Karpas-422 (cell line): ENCODE measurements at regions not wholly inside any gene's neighbourhood (a gene's known extent, or its start where the extent isn't known, plus 50 kb on each side); places are given as distances from the start of the nearest gene placed in this dataset.

ENCODE experiments used
- DNase-seq: peaks from one replicate; pipeline ENCODE4 v3.0.0-alpha.2; 2015
- H2AFZ ChIP-seq: fragments of 200-600 bp; sonication (generic); 2 replicates; pipeline ENCODE4 v1.6.1; 2014; ENCODE audit warnings: antibody characterized with exemption, low read length, mixed read lengths
- H3K27ac ChIP-seq: fragments of 200-600 bp; sonication (generic); 2 replicates; pipeline ENCODE4 v1.5.1; 2014; ENCODE audit warnings: mild to moderate bottlenecking, low read length, moderate library complexity
- H3K27me3 ChIP-seq: fragments of 200-600 bp; sonication (generic); 2 replicates; pipeline ENCODE4 v1.6.1; 2014; ENCODE audit warnings: low read length, mixed read lengths
- H3K36me3 ChIP-seq: fragments of 200-600 bp; sonication (generic); 2 replicates; pipeline ENCODE4 v1.6.1; 2014; ENCODE audit warnings: low read length, mixed read lengths; ENCODE audit not compliant: insufficient read depth
- H3K4me1 ChIP-seq: fragments of 200-600 bp; sonication (generic); 2 replicates; pipeline ENCODE4 v1.6.1; 2014; ENCODE audit warnings: mild to moderate bottlenecking, low read length, mixed read lengths
- H3K4me2 ChIP-seq: fragments of 200-600 bp; sonication (generic); 2 replicates; pipeline ENCODE4 v1.6.1; 2014; ENCODE audit warnings: low read length, low read depth, mild to moderate bottlenecking; ENCODE audit not compliant: poor library complexity, severe bottlenecking
- H3K4me3 ChIP-seq: fragments of 200-600 bp; sonication (generic); 2 replicates; pipeline ENCODE4 v1.5.1; 2014; ENCODE audit warnings: mild to moderate bottlenecking, antibody characterized with exemption, low read length, mixed read lengths
- H3K79me2 ChIP-seq: fragments of 200-600 bp; sonication (generic); 2 replicates; pipeline ENCODE4 v1.6.1; 2014; ENCODE audit warnings: mild to moderate bottlenecking, low read length, mixed read lengths
- H3K9ac ChIP-seq: fragments of 200-600 bp; sonication (generic); 2 replicates; pipeline ENCODE4 v1.6.0; 2014; ENCODE audit warnings: low read length
- H3K9me2 ChIP-seq: fragments of 200-600 bp; sonication (generic), shearing (Covaris generic); replicated peaks from 2 replicates; pipeline ENCODE4 v1.6.0; 2014; ENCODE audit warnings: mild to moderate bottlenecking, low read length, moderate library complexity; ENCODE audit not compliant: insufficient read depth
- H3K9me3 ChIP-seq: fragments of 300-700, 200-600 bp; sonication (generic); 2 replicates; pipeline ENCODE4 v1.6.1; 2014; ENCODE audit warnings: low read length, mixed read lengths
- H4K20me1 ChIP-seq: fragments of 200-600 bp; sonication (generic); 2 replicates; pipeline ENCODE4 v1.6.1; 2014; ENCODE audit warnings: mild to moderate bottlenecking, antibody characterized with exemption, low read length, low read depth; ENCODE audit not compliant: insufficient read depth

GRCh38 chr2:20897874-20898453 lies 75.1 kb upstream of the LDAH start:
- no peak for DNase-seq
- no peaks in the 10 kb centered on the region for H3K36me3 ChIP-seq
- H3K9me2 ChIP-seq, result no peaks in the 10 kb centered on the region
- H3K4me2 ChIP-seq, result no peak overlapping the region
- H3K4me3 ChIP-seq, result no peak overlapping the region
- H4K20me1 ChIP-seq, result no peaks in the 10 kb centered on the region
- H3K4me1 ChIP-seq, result no peaks in the 10 kb centered on the region
- no peak overlapping the region for H2AFZ ChIP-seq
- H3K9me3 ChIP-seq, result no peaks in the 10 kb centered on the region
- H3K27me3 ChIP-seq, result no peaks in the 10 kb centered on the region
- no peak overlapping the region for H3K9ac ChIP-seq
- H3K79me2 ChIP-seq, result no peaks in the 10 kb centered on the region
- no peak overlapping the region for H3K27ac ChIP-seq

- Histone ChIP-seq H3K4me2 (no peak overlapping the region), H3K9me3 (no peaks in the 10 kb centered on the region), H4K20me1 (no peaks in the 10 kb centered on the region), H3K27me3 (no peaks in the 10 kb centered on the region), H3K9me2 (no peaks in the 10 kb centered on the region), H3K27ac (no peak overlapping the region), H3K4me3 (no peak overlapping the region), H3K4me1 (no peaks in the 10 kb centered on the region), H3K9ac (no peak overlapping the region), H3K79me2 (no peaks in the 10 kb centered on the region), H3K36me3 (no peaks in the 10 kb centered on the region), H2AFZ (no peak overlapping the region)
- no peak for DNase-seq
Measured at GRCh38 chr2:20897047-20897446, 74.1 kb upstream of the LDAH start.

DNA sequence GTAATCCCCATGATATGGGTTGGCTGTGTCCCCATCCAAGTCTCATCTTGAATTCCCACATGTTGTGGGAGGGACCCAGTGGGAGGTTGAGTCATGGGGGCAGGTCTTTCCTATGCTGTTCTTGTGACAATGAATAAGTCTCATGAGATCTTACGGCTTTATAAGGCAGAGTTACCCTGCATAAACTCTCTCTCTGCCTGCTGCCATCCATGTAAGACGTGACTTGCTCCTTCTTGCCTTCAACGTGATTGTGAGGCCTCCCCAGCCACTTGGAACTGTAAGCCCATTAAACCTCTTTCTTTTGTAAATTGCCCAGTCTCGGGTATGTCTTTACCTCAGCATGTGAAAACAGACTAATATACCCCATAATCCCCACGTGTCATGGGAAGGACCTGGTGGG lies 61.9 kb upstream of the LDAH start:
- Histone ChIP-seq H2AFZ (no peak overlapping the region), H3K9me2 (no peaks in the 10 kb centered on the region), H3K27me3 (no peaks in the 10 kb centered on the region; the same call in 1 of the 2 replicates), H3K79me2 (no peaks in the 10 kb centered on the region), H3K9ac (no peak overlapping the region), H3K4me3 (no peak overlapping the region), H3K9me3 (no peaks in the 10 kb centered on the region), H4K20me1 (no peaks in the 10 kb centered on the region), H3K4me2 (no peak overlapping the region), H3K36me3 (no peaks in the 10 kb centered on the region), H3K4me1 (no peaks in the 10 kb centered on the region), H3K27ac (no peak overlapping the region)
- no peak for DNase-seq

- Histone ChIP-seq H2AFZ (no peak overlapping the region), H3K27ac (no peak overlapping the region), H3K9ac (no peak overlapping the region), H3K4me2 (no peak overlapping the region), H3K4me1 (no peaks in the 10 kb centered on the region), H3K9me3 (no peaks in the 10 kb centered on the region), H3K9me2 (no peaks in the 10 kb centered on the region), H3K4me3 (no peak overlapping the region), H3K27me3 (no peaks in the 10 kb centered on the region; the same call in 1 of the 2 replicates), H3K79me2 (no peaks in the 10 kb centered on the region), H3K36me3 (no peaks in the 10 kb centered on the region), H4K20me1 (no peaks in the 10 kb centered on the region)
- DNase-seq, result no peak
Measured at GRCh38 chr2:20882466-20883170, 59.7 kb upstream of the LDAH start.

DNA sequence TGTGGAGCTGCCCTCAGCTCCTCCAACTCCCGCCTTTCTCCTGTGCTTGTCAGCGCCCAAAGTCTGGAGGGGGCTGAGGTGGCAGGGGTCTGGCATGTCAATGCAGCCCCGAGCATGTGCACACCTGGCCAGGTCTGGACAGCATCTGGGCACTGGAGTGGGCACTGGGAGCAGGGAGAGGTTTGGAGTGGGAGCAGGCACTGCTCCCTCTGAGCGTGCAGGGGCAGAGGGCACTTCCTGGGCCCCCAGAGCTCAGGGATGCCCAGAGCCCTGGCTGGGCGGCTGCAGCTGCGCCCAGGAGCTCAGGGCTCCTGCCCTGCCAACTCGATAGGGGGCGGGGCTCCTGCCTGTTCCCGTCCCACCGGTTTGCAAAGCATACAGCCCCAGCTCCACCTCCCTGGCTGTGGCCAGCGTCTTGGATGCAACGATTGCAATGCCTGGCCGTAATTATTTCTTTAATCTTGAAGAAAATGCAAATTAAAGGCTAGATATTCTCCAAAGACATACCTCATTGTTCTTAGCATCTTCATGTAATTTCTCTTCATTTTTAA lies 57.4 kb upstream of the LDAH start:
- H4K20me1 ChIP-seq, result no peaks in the 10 kb centered on the region
- no peak overlapping the region for H3K9ac ChIP-seq
- H3K4me1 ChIP-seq, result no peaks in the 10 kb centered on the region
- DNase-seq, result no peak
- no peaks in the 10 kb centered on the region for H3K9me3 ChIP-seq
- H3K27ac ChIP-seq, result no peak overlapping the region
- H3K36me3 ChIP-seq, result no peaks in the 10 kb centered on the region
- no peaks in the 10 kb centered on the region; the same call in 1 of the 2 replicates for H3K27me3 ChIP-seq
- H3K4me2 ChIP-seq, result no peak overlapping the region
- H3K9me2 ChIP-seq, result no peaks in the 10 kb centered on the region
- no peak overlapping the region for H3K4me3 ChIP-seq
- no peaks in the 10 kb centered on the region for H3K79me2 ChIP-seq
- no peak overlapping the region for H2AFZ ChIP-seq

DNA sequence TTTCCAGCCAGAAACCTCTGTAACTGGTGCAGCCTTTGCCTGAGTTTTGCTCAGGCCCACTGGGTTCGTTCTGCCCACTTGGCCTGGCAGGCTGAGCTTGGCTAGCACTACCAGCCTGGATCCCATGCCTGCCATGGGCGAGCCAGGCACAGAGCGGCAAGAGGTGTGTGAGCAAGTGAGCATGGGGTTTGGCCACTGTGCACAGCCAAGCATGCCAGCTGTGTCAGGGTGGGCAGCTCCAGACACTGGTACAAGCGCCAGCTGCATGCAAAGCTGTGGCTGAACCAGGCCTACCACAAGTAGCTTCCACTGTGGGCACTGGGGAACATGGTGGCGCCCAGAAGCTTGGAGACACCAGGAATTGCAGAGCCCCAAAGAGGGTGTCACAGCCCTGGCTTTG lies 56.3 kb upstream of the LDAH start:
- Histone ChIP-seq H3K4me2 (no peak overlapping the region), H3K4me3 (no peak overlapping the region), H3K4me1 (no peaks in the 10 kb centered on the region), H3K9me3 (no peaks in the 10 kb centered on the region), H3K27ac (no peak overlapping the region), H3K36me3 (no peaks in the 10 kb centered on the region), H3K9ac (no peak overlapping the region), H3K27me3 (no peaks in the 10 kb centered on the region), H3K9me2 (no peaks in the 10 kb centered on the region), H2AFZ (no peak overlapping the region), H4K20me1 (no peaks in the 10 kb centered on the region), H3K79me2 (no peaks in the 10 kb centered on the region)
- DNase-seq, result no peak

DNA sequence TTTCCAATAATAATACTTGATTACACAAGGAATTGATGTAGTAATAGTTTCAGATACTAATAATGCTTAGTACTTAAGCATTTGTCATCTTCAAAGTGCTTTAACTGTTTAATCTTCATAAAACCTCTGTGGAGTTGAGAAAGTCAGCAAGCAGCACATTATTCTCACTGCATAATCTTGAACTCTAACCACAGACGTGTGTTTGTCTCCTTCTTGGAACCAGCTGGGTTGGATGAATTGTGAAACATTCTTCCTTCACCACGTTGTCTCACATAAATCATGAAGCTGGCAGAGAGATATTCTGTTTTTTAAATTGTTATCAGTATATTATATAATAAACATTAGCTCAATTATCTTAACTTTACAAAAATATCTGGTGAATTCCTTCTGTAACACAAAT lies 55.1 kb upstream of the LDAH start:
- DNase-seq, result no peak

More for the DNA sequence above, 55.1 kb upstream of the LDAH start:
- Histone ChIP-seq H3K9me2 (no peaks in the 10 kb centered on the region), H4K20me1 (no peaks in the 10 kb centered on the region), H3K4me1 (no peaks in the 10 kb centered on the region), H3K36me3 (no peaks in the 10 kb centered on the region), H2AFZ (no peak overlapping the region), H3K79me2 (no peaks in the 10 kb centered on the region), H3K27ac (no peak overlapping the region), H3K4me2 (no peak overlapping the region), H3K27me3 (no peaks in the 10 kb centered on the region), H3K9ac (no peak overlapping the region), H3K9me3 (no peaks in the 10 kb centered on the region), H3K4me3 (no peak overlapping the region)
